ENCODE measurements at regions not wholly inside any gene's neighbourhood (a gene's known extent, or its start where the extent isn't known, plus 50 kb on each side); places are given as distances from the start of the nearest gene placed in this dataset.

DNA sequence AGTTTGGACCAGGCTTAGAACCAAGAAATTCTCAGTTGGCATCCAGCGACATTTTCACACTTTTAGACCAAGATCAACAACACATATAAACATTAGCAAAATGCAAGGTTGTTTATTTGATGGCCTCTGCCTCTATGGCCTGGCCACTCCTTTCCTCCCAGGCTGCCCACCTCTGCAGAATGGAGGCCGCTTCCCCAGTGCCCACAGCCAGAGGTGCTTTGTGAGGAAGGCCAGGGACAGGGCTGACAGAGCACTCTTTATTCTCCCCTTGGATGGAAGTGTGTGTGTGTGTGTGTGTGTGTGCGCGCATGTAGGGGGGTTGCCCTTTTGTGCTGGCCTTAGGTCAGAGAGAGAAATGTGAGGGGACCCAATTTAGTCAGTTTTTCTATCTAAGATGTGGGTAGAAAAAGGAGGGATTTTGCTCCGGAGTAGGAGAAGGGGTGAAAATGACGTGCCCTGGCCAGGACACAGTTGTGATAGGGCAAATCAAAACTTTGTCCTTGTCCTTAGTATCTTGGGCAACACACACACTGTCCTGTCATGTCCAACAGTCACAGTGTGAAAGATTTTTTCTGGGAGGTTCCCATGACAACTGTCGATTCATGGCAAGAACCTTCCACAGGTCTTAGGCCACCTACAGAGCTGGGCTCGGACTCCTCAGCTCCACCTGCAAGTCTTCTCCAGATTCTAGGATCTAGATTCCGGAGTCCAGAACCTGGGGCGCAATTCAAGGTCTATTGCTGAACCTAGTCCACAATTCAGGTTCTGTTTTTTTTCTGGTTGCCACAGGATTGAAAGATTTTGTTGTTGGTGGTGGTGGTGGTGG, 104.9 kb upstream of the SLC2A1 start:
- intact Hi-C loops (cut with DNase I; ENCODE audit: low total_unique reads), result no loop called here
- peak in 1 of 2 donors; percentile 59 for DNase-seq (ENCODE audit: low spot score in 2 of 2)
- WGBS, 2 donors, result 95% methylated on average over 10 of the region's 10 CpGs
- no peak for TF ChIP-seq CTCF (IDR thresholded peaks at IDR 0.05)
- no peak overlapping the region for H3K4me3 ChIP-seq (ENCODE audit: low read depth, poor library complexity, severe bottlenecking)

DNA sequence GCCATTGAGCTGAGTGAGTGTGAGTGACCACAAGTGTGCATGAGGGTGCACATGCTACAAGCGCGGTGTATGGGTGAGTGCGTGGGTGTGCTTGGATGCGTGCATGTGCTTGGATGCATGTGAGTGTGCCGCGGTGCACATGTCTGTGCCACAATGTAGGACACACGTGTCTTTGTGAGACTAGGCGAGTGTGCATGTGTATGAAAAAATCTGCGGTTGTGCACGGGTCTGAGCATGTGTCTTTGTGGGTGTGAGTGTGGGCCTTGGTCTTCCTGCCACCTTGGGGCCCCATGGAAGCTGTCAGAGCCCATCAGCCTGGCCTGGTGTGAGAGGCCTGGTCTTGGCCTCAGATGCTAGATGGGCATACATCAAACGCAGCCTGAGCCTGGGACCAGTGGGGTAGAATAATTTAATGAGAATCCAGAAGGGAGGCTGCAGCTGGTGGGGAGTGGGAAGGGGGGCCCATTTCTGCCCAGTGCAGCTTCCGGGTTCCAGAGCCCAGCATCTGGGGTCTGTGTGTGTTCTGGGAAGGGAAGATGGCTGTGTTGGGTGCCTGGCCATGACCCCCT, 103.9 kb upstream of the SLC2A1 start:
- DNase-seq (ENCODE audit: low spot score in 2 of 2), result peak in 1 of 2 donors; percentile 75
- 85 to 87% methylated on average over 12 of the region's 12 CpGs for WGBS, 2 donors
- TF ChIP-seq POLR2A (IDR thresholded peaks at IDR 0.05) (no peak), CTCF (IDR thresholded peaks at IDR 0.05) (no peak)
- intact Hi-C loops (cut with DNase I; ENCODE audit: low total_unique reads), result no loop called here
- no peak overlapping the region for H3K4me3 ChIP-seq (ENCODE audit: low read depth, poor library complexity, severe bottlenecking)

GRCh38 chr1:43061757-43062156, 103.1 kb upstream of the SLC2A1 start:
- intact Hi-C loops (cut with DNase I; ENCODE audit: low total_unique reads), result no loop called here
- DNase-seq (ENCODE audit: low spot score in 2 of 2), result no peak
- TF ChIP-seq CTCF (IDR thresholded peaks at IDR 0.05), result no peak
- no peak for TF ChIP-seq POLR2A (IDR thresholded peaks at IDR 0.05)
- WGBS, 2 donors, result 77 to 79% methylated on average over 3 of the region's 3 CpGs
- no peak overlapping the region for H3K4me3 ChIP-seq (ENCODE audit: low read depth, poor library complexity, severe bottlenecking)

GRCh38 chr1:43059640-43060574, 101.2 kb upstream of the SLC2A1 start:
- no peak for DNase-seq (ENCODE audit: low spot score in 2 of 2)
- TF ChIP-seq CTCF (IDR thresholded peaks at IDR 0.05) (no peak), POLR2A (IDR thresholded peaks at IDR 0.05) (no peak)
- 73 to 80% methylated on average over 9 of the region's 9 CpGs for WGBS, 2 donors

DNA sequence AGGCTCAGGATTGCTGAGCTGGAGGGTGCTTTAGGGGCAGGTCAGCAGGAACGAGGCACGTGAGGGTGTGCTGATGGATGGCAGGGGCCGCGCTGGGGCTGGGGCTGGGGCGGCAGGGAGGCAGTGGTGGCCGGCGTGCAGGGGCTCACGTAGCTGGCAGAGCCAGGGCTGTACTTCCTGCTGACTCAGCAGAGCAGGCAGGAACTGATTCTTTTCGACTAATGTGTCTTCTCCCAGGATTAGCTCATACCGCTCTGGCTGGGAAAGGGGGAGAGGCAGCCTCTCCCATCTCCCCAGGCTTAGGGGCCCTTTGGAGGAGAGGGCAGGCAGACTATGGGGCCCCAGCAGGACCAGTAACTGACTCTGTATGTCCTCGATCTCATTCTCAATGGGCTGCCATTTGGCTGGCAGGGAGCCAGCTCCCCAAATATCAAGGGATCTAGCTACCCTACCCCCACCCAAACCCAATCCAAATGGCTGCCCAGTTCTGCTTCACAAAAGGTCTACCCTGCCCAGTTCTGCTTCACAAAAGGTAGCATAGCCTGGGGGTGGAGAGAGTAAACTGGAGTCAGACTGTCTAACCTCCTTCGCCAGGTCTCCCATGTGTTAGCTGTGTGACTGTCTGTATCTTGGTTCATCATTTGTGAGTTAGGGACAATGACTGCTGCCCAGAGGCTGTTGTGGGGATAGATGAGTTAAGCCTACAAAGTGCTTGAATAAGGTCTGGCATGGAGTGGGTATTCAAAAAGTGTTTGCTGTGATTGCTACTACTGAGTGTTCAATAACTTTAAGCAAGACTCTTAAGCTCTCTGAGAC, 100.1 kb upstream of the SLC2A1 start:
- DNase-seq (ENCODE audit: low spot score in 2 of 2), result peak in 1 of 2 donors; percentile 86
- 12 to 22% methylated on average over 11 to 12 of the region's 12 CpGs for WGBS, 2 donors
- no peak overlapping the region for H3K4me3 ChIP-seq (ENCODE audit: low read depth, poor library complexity, severe bottlenecking)
- TF ChIP-seq POLR2A (IDR thresholded peaks at IDR 0.05), result no peak
- no peak for TF ChIP-seq CTCF (IDR thresholded peaks at IDR 0.05)
- intact Hi-C loops (cut with DNase I; ENCODE audit: low total_unique reads), result no loop called here

More at GRCh38 chr1:43059640-43060574, 101.2 kb upstream of the SLC2A1 start:
- intact Hi-C loops (cut with DNase I; ENCODE audit: low total_unique reads), result no loop called here
- no peak overlapping the region for H3K4me3 ChIP-seq (ENCODE audit: low read depth, poor library complexity, severe bottlenecking)
